SK-N-SH (cell line): ENCODE measurements at regions not wholly inside any gene's neighbourhood (a gene's known extent, or its start where the extent isn't known, plus 50 kb on each side); places are given as distances from the start of the nearest gene placed in this dataset.

Experiments
- CHD2 ChIP-seq: fragments of 150-350 bp; IDR thresholded peaks from 2 replicates; pipeline ENCODE4 v1.6.1; 2018; ENCODE audit warnings: low read length; ENCODE audit not compliant: partially characterized antibody
- EP300 ChIP-seq, 2 experiments: IDR thresholded peaks; 2 replicates each; pipeline versions ENCODE4 v1.4.0 to v1.6.1; 2012; ENCODE audit warnings: borderline replicate concordance in 1 of 2, low read depth in 1 of 2, low read length in 1 of 2
- EZH2phosphoT487 ChIP-seq: fragments of 200-600 bp; sonication (generic); IDR thresholded peaks from 2 replicates; pipeline ENCODE4 v1.6.1; 2017; ENCODE audit warnings: low read depth, mixed run types, mild to moderate bottlenecking, antibody characterized with exemption, moderate library complexity, borderline replicate concordance
- FOXM1 ChIP-seq: IDR thresholded peaks from 2 replicates; pipeline ENCODE4 v1.4.0; 2012; ENCODE audit warnings: low read depth, mild to moderate bottlenecking
- GABPA ChIP-seq: IDR thresholded peaks from 2 replicates; pipeline ENCODE4 v1.4.0; 2012; ENCODE audit warnings: low read depth, mild to moderate bottlenecking
- MXI1 ChIP-seq: IDR thresholded peaks from 2 replicates; pipeline ENCODE4 v1.6.1; 2012; ENCODE audit warnings: mild to moderate bottlenecking, low read depth, low read length, improper control_type of control experiment
- RAD21 ChIP-seq: IDR thresholded peaks from 2 replicates; pipeline ENCODE4 v1.6.1; 2012; ENCODE audit warnings: mild to moderate bottlenecking, low read length
- RCOR1 ChIP-seq: fragments of 150-350 bp; IDR thresholded peaks from 2 replicates; pipeline ENCODE4 v1.6.1; 2017; ENCODE audit warnings: antibody characterized with exemption, low read length
- RFX5 ChIP-seq: IDR thresholded peaks from 2 replicates; pipeline ENCODE4 v1.6.1; 2012; ENCODE audit warnings: mild to moderate bottlenecking, improper control_type of control experiment, low read length
- TCF12 ChIP-seq: IDR thresholded peaks from 2 replicates; pipeline ENCODE4 v1.4.0; 2012
- TF ChIP-seq, protein P1 (sequence below): fragments of 200-600 bp; sonication (generic); IDR thresholded peaks from 2 replicates; pipeline ENCODE4 v1.6.1; 2017; ENCODE audit warnings: antibody characterized with exemption, mild to moderate bottlenecking, moderate library complexity
- TF ChIP-seq, protein P2 (sequence below): IDR thresholded peaks from 2 replicates; pipeline ENCODE4 v1.4.0; 2012; ENCODE audit warnings: low read depth

GRCh38 chr18:41789001-41789400 lies 166.0 kb upstream of the PIK3C3 start:
- TF ChIP-seq GABPA (no peak), RFX5 (no peak), FOXM1 (no peak), EP300 (IDR thresholded peaks at IDR 0.05; ENCODE audit: borderline replicate concordance in 1 of 2, low read depth in 1 of 2, low read length in 1 of 2) (no peak), RCOR1 (no peak), EZH2phosphoT487 (no peak), TCF12 (no peak), RAD21 (no peak), CHD2 (no peak), MXI1 (no peak)
- TF ChIP-seq, protein P1, sequence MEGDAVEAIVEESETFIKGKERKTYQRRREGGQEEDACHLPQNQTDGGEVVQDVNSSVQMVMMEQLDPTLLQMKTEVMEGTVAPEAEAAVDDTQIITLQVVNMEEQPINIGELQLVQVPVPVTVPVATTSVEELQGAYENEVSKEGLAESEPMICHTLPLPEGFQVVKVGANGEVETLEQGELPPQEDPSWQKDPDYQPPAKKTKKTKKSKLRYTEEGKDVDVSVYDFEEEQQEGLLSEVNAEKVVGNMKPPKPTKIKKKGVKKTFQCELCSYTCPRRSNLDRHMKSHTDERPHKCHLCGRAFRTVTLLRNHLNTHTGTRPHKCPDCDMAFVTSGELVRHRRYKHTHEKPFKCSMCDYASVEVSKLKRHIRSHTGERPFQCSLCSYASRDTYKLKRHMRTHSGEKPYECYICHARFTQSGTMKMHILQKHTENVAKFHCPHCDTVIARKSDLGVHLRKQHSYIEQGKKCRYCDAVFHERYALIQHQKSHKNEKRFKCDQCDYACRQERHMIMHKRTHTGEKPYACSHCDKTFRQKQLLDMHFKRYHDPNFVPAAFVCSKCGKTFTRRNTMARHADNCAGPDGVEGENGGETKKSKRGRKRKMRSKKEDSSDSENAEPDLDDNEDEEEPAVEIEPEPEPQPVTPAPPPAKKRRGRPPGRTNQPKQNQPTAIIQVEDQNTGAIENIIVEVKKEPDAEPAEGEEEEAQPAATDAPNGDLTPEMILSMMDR: no peak
- TF ChIP-seq, protein P2, sequence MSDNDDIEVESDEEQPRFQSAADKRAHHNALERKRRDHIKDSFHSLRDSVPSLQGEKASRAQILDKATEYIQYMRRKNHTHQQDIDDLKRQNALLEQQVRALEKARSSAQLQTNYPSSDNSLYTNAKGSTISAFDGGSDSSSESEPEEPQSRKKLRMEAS: no peak
